ENCODE measurements at regions not wholly inside any gene's neighbourhood (a gene's known extent, or its start where the extent isn't known, plus 50 kb on each side); places are given as distances from the start of the nearest gene placed in this dataset.
"Not testable (repeated sequence)": the region's sequence is repeated elsewhere in the genome, so short reads cannot be mapped to it uniquely, and the experiment has no call there.

GRCh38 chr2:7099687-7100086, 182.5 kb downstream of the RNF144A start:
- not testable (repeated sequence) for TF ChIP-seq EZH2phosphoT487 (IDR thresholded peaks at IDR 0.05; ENCODE audit: insufficient read depth, low read depth); EZH2 (IDR thresholded peaks at IDR 0.05; ENCODE audit: insufficient read depth, poor library complexity, severe bottlenecking)

All from GM23248 (cell line).